Sigmoid colon (tissue), 4 donors: ENCODE measurements at regions not wholly inside any gene's neighbourhood (a gene's known extent, or its start where the extent isn't known, plus 50 kb on each side); places are given as distances from the start of the nearest gene placed in this dataset.

Experiments used
- EP300 ChIP-seq, 4 donors: sonication (generic); formaldehyde crosslinking; IDR thresholded peaks; one replicate each; pipeline ENCODE4 v1.6.1; 2017; ENCODE audit warnings: antibody characterized with exemption in 4 of 4
- POLR2A ChIP-seq, 2 donors: fragments of 450-650 bp; IDR thresholded peaks; one replicate each; pipeline ENCODE4 v1.6.1; 2016; ENCODE audit warnings: antibody characterized with exemption in 2 of 2, mild to moderate bottlenecking in 2 of 2, moderate library complexity in 2 of 2

- TF ChIP-seq POLR2A (IDR thresholded peaks at IDR 0.05) (no peak), EP300 (IDR thresholded peaks at IDR 0.05) (no peak)
Observed at GRCh38 chr2:234650911-234651310, 154.0 kb upstream of the ARL4C start.
